ENCODE measurements at regions not wholly inside any gene's neighbourhood (a gene's known extent, or its start where the extent isn't known, plus 50 kb on each side); places are given as distances from the start of the nearest gene placed in this dataset.

DNA sequence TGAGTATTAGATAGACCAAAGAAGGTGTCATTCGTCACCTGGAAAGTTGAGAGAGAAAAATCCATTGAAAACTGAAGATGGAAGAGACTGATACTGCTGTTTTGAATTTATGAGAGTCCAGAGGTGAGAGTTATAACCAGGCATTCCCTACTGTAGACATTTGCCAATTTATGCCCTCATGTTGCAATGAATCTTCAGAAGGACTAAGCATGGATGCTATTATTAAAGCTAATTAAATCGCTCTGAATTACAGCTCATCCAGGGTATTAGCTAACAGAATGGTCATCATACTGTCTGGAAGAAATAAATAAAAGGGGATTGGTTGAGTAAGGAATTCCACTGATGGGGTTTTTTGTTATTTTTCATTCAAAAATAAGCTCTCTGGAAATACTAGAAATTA, 101.6 kb upstream of the PLPP4 start:
- WGBS (ENCODE audit: low lambda C conversion rate) = 43% methylated on average over 2 of the region's 2 CpGs
- H3K4me1 ChIP-seq (ENCODE audit: control insufficient read depth in 1 of 2, insufficient read depth in 2 of 2, low read depth in 1 of 2, low read length in 1 of 2) = no peaks in the 10 kb centered on the region
- no peak overlapping the region for H3K27ac ChIP-seq (ENCODE audit: low read depth in 2 of 2, low read length in 1 of 2)
- no peaks in the 10 kb centered on the region for H3F3A ChIP-seq (replicated peaks; ENCODE audit: insufficient read depth)
- H3K9me2 ChIP-seq = no peaks in the 10 kb centered on the region
- H3K9me3 ChIP-seq = no peaks in the 10 kb centered on the region
- no peaks in the 10 kb centered on the region for H3K79me2 ChIP-seq (ENCODE audit: insufficient read depth)
- no peak for DNase-seq
- no peak overlapping the region for H3K4me2 ChIP-seq
- no peak overlapping the region for H3K4me3 ChIP-seq (ENCODE audit: low read depth in 2 of 2, low read length in 1 of 2)
- no peaks in the 10 kb centered on the region for H3K36me3 ChIP-seq (replicated peaks in 1 of 2; ENCODE audit: control insufficient read depth in 1 of 2, insufficient read depth in 2 of 2, low read length in 1 of 2)
- TF ChIP-seq MXI1 (IDR thresholded peaks at IDR 0.05; ENCODE audit: low read depth, low read length) (no peak), FOXM1 (IDR thresholded peaks at IDR 0.05; ENCODE audit: low read depth) (no peak), FOXJ3 (CRISPR knock-in tag; IDR thresholded peaks at IDR 0.05) (no peak), GATA2 (CRISPR knock-in tag; IDR thresholded peaks at IDR 0.05) (no peak), NFIC (IDR thresholded peaks at IDR 0.05; ENCODE audit: borderline replicate concordance) (no peak), NRF1 (IDR thresholded peaks at IDR 0.05; ENCODE audit: low read depth, low read length) (no peak), FOSL2 (IDR thresholded peaks at IDR 0.05; ENCODE audit: borderline replicate concordance, low read depth) (no peak), RXRA (IDR thresholded peaks at IDR 0.05; ENCODE audit: borderline replicate concordance, low read depth) (no peak)
- TF ChIP-seq, protein P1, sequence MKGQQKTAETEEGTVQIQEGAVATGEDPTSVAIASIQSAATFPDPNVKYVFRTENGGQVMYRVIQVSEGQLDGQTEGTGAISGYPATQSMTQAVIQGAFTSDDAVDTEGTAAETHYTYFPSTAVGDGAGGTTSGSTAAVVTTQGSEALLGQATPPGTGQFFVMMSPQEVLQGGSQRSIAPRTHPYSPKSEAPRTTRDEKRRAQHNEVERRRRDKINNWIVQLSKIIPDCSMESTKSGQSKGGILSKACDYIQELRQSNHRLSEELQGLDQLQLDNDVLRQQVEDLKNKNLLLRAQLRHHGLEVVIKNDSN (IDR thresholded peaks at IDR 0.05; ENCODE audit: borderline replicate concordance, low read depth) = no peak
- TF ChIP-seq, protein P2, sequence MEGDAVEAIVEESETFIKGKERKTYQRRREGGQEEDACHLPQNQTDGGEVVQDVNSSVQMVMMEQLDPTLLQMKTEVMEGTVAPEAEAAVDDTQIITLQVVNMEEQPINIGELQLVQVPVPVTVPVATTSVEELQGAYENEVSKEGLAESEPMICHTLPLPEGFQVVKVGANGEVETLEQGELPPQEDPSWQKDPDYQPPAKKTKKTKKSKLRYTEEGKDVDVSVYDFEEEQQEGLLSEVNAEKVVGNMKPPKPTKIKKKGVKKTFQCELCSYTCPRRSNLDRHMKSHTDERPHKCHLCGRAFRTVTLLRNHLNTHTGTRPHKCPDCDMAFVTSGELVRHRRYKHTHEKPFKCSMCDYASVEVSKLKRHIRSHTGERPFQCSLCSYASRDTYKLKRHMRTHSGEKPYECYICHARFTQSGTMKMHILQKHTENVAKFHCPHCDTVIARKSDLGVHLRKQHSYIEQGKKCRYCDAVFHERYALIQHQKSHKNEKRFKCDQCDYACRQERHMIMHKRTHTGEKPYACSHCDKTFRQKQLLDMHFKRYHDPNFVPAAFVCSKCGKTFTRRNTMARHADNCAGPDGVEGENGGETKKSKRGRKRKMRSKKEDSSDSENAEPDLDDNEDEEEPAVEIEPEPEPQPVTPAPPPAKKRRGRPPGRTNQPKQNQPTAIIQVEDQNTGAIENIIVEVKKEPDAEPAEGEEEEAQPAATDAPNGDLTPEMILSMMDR (IDR thresholded peaks at IDR 0.05) = no peak
- TF ChIP-seq, protein P3, sequence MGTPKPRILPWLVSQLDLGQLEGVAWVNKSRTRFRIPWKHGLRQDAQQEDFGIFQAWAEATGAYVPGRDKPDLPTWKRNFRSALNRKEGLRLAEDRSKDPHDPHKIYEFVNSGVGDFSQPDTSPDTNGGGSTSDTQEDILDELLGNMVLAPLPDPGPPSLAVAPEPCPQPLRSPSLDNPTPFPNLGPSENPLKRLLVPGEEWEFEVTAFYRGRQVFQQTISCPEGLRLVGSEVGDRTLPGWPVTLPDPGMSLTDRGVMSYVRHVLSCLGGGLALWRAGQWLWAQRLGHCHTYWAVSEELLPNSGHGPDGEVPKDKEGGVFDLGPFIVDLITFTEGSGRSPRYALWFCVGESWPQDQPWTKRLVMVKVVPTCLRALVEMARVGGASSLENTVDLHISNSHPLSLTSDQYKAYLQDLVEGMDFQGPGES (IDR thresholded peaks at IDR 0.05; ENCODE audit: low read depth, low read length) = no peak
- H4K20me1 ChIP-seq (ENCODE audit: insufficient read depth) = no peaks in the 10 kb centered on the region
- POLR2A ChIA-PET = no interaction called here
- H2AFZ ChIP-seq (ENCODE audit: low read depth) = no peak overlapping the region
- CTCF ChIA-PET = interaction anchor here (1.1 kb wide), 1 partner anchor 18 kb away, joined by 3 read pairs; no protein-coding TSS in a partner anchor
- H3K9ac ChIP-seq = no peak overlapping the region
- no peaks in the 10 kb centered on the region for H3K27me3 ChIP-seq (ENCODE audit: insufficient read depth)

DNA sequence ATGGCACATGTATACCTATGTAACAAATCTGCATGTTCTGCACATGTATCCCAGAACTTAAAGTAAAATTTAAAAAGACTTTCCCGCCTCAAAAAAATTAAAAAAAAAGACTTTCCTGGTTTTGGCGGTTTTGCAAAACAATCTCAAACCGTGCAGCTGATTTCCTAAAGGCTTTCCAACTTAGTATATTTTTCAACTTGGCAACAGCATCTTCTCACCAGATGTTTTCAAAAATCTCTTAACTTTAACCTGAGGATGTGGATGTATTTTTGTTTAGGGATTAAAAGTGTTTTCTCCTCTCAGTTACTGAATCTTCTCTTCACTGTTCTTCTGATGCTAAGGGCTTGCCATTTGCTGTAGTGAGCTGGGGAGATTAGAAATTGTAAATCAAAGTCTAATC, 96.5 kb upstream of the PLPP4 start:
- Histone ChIP-seq H3K4me2 (no peak overlapping the region), H3K79me2 (ENCODE audit: insufficient read depth) (no peaks in the 10 kb centered on the region), H3K4me1 (ENCODE audit: control insufficient read depth in 1 of 2, insufficient read depth in 2 of 2, low read depth in 1 of 2, low read length in 1 of 2) (no peaks in the 10 kb centered on the region), H3K36me3 (replicated peaks in 1 of 2; ENCODE audit: control insufficient read depth in 1 of 2, insufficient read depth in 2 of 2, low read length in 1 of 2) (no peaks in the 10 kb centered on the region), H3K27me3 (ENCODE audit: insufficient read depth) (no peaks in the 10 kb centered on the region), H2AFZ (ENCODE audit: low read depth) (no peak overlapping the region), H3K27ac (ENCODE audit: low read depth in 2 of 2, low read length in 1 of 2) (no peak overlapping the region), H3K9me3 (no peaks in the 10 kb centered on the region), H3K9ac (no peak overlapping the region), H3K9me2 (no peaks in the 10 kb centered on the region), H3K4me3 (ENCODE audit: low read depth in 2 of 2, low read length in 1 of 2) (no peak overlapping the region), H4K20me1 (ENCODE audit: insufficient read depth) (no peaks in the 10 kb centered on the region), H3F3A (replicated peaks; ENCODE audit: insufficient read depth) (peaks cover 2% of the 10 kb centered on the region)
- CTCF ChIA-PET = interaction anchor here (0.6 kb wide), 1 partner anchor 113 kb away, joined by 3 read pairs; no protein-coding TSS in a partner anchor
- no peak for DNase-seq
- POLR2A ChIA-PET = no interaction called here
- 38% methylated on average over 3 of the region's 3 CpGs for WGBS (ENCODE audit: low lambda C conversion rate)
- no peak for TF ChIP-seq JUND (IDR thresholded peaks at IDR 0.05)
- TF ChIP-seq SMC3 (IDR thresholded peaks at IDR 0.05; ENCODE audit: low read depth, low read length) = no peak
- TF ChIP-seq EZH2phosphoT487 (IDR thresholded peaks at IDR 0.05; ENCODE audit: borderline replicate concordance, low read depth) = no peak
- TF ChIP-seq POLR2AphosphoS5 (IDR thresholded peaks at IDR 0.05; ENCODE audit: low read depth, low read length) = no peak
- no peak for TF ChIP-seq MXI1 (IDR thresholded peaks at IDR 0.05; ENCODE audit: low read depth, low read length)
- TF ChIP-seq MEF2A (IDR thresholded peaks at IDR 0.05; ENCODE audit: borderline replicate concordance, low read depth) = no peak
- no peak for TF ChIP-seq FOSL2 (IDR thresholded peaks at IDR 0.05; ENCODE audit: borderline replicate concordance, low read depth)
- TF ChIP-seq, protein P4, sequence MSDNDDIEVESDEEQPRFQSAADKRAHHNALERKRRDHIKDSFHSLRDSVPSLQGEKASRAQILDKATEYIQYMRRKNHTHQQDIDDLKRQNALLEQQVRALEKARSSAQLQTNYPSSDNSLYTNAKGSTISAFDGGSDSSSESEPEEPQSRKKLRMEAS (IDR thresholded peaks at IDR 0.05; ENCODE audit: low read depth) = no peak
- no peak for TF ChIP-seq TEAD4 (IDR thresholded peaks at IDR 0.05; ENCODE audit: borderline replicate concordance, insufficient read depth)
- TF ChIP-seq, protein P5, sequence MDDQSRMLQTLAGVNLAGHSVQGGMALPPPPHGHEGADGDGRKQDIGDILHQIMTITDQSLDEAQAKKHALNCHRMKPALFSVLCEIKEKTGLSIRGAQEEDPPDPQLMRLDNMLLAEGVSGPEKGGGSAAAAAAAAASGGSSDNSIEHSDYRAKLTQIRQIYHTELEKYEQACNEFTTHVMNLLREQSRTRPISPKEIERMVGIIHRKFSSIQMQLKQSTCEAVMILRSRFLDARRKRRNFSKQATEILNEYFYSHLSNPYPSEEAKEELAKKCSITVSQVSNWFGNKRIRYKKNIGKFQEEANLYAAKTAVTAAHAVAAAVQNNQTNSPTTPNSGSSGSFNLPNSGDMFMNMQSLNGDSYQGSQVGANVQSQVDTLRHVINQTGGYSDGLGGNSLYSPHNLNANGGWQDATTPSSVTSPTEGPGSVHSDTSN (IDR thresholded peaks at IDR 0.05) = no peak
- TF ChIP-seq TAF1 (IDR thresholded peaks at IDR 0.05; ENCODE audit: borderline replicate concordance, low read depth, low read length) = no peak
- no peak for TF ChIP-seq RXRA (IDR thresholded peaks at IDR 0.05; ENCODE audit: borderline replicate concordance, low read depth)
- no peak for TF ChIP-seq SIN3A (IDR thresholded peaks at IDR 0.05; ENCODE audit: borderline replicate concordance, low read depth, low read length)
- no peak for TF ChIP-seq RAD21 (IDR thresholded peaks at IDR 0.05; ENCODE audit: low read length)
- TF ChIP-seq RFX5 (IDR thresholded peaks at IDR 0.05; ENCODE audit: low read length) = no peak
- no peak for TF ChIP-seq CHD2 (IDR thresholded peaks at IDR 0.05; ENCODE audit: low read length, partially characterized antibody)
